ENCODE measurements at regions not wholly inside any gene's neighbourhood (a gene's known extent, or its start where the extent isn't known, plus 50 kb on each side); places are given as distances from the start of the nearest gene placed in this dataset.
"Not testable (repeated sequence)": the region's sequence is repeated elsewhere in the genome, so short reads cannot be mapped to it uniquely, and the experiment has no call there.

DNA sequence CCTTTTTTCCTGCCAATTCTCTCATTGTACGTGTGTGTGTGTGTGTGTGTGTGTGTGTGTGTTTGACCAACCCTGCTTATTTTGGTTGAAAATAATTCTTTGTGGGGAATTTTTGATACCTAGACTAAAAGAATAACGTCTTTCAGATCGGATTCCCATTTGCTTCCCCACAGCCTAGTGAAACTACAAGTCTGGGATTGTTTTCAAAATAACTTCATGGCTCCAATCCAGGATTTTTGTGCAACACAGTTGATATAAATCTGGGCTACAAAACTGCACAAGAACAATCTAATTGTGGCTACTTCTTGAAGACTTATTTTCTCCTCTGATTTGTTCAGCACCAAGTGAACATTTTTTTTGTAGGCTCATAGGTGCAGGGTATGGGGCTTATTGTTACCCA is 332.8 kb upstream of the MIR17HG start:
- DNase-seq (ENCODE audit: low read depth in 4 of 4, low spot score in 1 of 4) = no peak

DNA sequence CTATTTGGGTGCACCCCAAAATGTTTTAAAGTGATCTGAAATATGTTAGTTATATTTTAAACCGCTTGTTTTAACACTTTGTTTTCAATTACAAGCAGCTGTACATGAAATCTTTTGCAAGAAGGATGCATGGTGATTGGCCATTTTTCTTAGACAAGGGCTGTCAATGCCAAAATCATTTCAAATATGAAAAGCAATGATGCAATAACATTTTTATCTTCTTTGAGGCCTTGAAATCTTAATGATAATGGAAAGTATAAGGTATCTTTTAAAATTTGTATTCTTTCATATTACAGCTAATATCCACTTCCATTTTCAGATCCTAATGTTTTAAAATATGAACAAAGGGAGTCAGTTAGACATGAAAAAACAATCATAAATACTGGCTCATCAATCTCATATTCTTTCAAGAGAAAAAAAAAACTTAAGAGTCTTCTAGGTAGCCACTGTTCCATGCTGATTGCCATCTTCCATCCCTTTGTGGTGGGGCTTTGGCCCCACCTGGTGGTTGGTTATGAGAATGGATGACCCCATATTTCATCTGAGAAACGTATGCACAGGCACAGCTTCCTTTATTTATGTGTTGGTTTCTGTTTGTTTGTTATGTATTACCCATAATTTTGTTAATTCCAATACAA is 330.3 kb upstream of the MIR17HG start:
- DNase-seq (ENCODE audit: low read depth in 4 of 4, low spot score in 1 of 4) = no peak

DNA sequence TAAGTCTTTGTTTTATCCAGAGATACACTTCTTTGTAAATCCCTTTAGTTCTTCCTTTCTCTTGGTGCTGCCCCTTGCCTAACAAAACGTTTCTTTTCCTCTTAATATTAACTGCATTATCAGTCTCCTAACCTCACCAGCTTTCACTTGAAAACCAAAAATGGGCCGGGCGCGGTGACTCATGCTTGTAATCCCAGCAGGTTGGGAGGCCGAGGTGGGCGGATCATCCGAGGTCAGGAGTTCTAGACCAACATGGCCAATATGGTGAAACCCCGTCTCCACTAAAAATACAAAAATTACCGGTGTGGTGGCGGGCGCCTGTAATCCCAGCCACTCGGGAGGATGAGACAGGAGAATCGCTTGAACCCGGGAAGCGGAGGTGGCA is 329.8 kb upstream of the MIR17HG start:
- DNase-seq (ENCODE audit: low read depth in 4 of 4, low spot score in 1 of 4) = no peak

DNA sequence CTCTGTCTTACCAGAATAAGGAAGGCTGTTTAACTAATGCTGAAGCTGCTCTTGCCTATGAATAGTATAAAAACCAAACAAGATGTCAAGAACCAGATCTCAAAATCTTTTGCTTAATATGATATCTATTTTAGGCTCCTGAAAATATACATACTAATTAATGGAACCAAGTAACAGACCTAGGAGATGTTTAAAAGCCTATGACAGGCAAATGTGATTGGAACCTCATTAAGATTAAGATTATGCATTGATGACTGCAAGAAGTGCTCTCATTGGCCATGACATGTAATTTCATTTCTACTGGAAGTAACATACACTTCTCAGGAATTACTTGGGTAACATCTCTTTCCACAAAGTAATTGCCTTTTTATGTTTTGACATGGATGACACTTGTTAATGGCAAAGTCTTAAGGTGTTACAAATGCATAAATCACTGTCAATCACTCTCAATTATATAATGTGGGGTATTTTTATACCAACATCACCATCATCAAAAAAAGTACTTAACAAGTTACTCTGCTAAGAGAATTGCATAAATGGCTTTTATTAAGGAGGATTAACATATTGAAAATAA is 326.9 kb upstream of the MIR17HG start:
- DNase-seq (ENCODE audit: low read depth in 4 of 4, low spot score in 1 of 4) = no peak

DNA sequence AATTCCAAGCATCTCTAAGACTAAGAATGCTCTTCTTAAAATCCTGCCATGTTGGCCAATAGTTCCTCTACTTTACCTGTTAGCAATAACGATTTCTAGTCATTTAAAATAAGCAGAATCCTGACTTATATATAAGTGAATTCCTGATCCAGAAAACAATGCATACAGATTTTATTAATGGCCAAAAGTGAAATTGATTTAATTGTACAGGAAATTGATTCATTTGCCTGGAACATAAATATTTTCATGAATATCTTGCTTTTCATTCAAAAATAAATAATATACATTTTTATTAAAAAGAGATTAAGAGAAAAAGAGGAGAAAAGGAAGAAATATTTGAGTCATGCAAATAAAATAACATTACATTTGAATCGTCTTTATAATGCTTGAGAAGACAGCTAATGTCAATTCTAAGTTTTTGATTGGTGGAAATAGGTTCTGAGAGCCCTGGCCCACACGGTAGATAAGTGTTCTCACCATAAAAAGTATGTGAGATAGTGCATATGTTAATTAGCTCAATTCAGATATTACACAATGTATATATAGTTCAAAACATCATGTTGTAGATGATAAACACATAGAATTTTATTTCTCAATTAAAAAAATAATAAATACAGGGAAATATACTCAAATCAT is 323.2 kb upstream of the MIR17HG start:
- no peak for DNase-seq (ENCODE audit: low read depth in 4 of 4, low spot score in 1 of 4)

DNA sequence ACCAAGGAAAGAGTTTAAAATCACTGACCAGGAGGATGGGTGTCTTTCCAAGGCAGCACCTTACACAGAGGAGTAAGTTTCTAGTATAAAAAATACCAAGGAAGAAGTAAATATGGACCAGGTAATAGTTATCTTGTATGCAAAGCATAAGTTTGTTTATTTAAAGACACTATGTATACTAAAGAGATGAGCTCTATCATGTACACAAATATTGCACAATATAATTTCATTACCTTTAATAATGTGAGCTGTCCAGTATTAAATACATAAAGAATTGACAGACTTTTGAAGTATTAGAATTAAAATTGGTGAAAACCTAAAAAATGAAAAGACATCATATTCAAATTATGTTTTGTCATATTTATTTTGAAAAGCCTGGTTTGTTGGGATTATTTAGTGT is 322.0 kb upstream of the MIR17HG start:
- DNase-seq (ENCODE audit: low read depth in 4 of 4, low spot score in 1 of 4) = no peak

DNA sequence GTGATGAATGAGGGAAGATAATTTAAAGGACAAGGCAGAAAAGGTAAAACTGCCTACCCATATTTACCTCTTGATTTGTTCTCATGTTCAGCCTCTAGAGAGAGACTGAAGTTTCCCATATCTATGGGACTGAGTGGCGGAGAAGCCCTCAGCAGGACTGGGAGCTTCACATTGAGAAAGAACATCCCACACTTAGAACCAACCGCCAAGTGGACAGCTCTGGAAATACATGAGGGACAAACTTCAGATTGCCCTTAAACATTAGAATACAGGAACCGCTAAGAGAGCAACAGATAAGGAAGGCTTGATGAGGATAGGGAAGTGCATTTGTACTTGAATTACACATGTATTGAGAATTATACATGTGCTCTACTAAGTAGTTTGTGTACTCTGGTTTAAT is 316.0 kb upstream of the MIR17HG start:
- no peak for DNase-seq (ENCODE audit: low read depth in 4 of 4, low spot score in 1 of 4)

DNA sequence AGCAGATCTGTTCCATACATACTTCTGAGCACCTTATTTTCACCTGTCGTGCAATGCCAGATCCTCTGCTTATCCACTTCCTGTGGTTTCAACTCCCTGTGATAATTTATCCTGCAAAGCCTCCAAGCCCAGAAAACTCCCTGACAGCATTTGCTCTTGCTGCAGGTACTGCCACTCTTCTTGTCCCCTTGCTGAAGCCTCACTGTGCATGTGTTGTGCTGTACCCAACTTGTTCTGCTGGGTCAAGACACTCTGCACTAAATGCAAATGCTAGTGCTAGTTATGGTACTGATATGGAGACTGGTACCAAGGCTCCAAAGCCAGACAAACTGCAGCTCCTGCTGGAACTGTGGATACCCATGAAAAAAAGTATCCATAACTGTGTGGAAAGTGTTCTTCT is 315.4 kb upstream of the MIR17HG start:
- DNase-seq (ENCODE audit: low read depth in 4 of 4, low spot score in 1 of 4) = no peak

DNA sequence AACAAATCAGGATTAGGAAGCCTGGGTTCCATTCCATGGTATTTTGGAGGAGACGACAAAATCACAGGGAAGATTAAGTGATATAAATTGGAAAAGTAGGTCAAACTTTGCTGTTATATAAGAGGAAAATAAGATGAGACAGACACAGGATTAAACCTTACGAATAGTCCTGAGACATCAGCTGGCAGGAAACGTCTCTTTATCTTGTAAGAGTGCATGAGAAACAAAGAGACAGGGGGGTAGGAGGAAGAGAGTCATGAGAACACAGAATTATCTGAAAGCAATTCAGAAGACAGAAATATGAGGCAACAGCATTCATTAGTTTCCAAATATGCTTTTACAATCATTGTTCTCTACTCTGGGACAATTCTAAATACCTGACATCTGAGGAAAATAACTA is 310.6 kb upstream of the MIR17HG start:
- no peak for DNase-seq (ENCODE audit: low read depth in 4 of 4, low spot score in 1 of 4)

DNA sequence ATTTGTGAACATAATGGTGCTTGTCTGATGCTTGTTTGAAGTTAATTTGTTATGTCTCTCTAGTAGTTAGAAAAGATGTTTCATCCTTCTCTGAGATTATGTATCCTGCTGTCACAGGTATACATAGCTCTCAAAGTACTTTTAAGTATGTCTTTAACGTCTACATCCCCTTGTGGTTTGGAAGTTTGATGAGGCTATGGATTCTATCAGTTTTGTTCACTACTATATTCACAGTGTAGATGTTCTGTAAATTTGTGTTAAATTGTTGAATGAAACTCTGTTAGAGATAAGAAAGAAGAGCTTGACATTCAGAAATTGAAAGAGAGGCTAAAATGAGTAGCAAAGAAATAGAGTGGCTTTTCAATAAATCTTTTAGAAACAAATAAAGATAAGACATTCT is 304.6 kb upstream of the MIR17HG start:
- DNase-seq (ENCODE audit: low read depth in 4 of 4, low spot score in 1 of 4) = no peak

DNA sequence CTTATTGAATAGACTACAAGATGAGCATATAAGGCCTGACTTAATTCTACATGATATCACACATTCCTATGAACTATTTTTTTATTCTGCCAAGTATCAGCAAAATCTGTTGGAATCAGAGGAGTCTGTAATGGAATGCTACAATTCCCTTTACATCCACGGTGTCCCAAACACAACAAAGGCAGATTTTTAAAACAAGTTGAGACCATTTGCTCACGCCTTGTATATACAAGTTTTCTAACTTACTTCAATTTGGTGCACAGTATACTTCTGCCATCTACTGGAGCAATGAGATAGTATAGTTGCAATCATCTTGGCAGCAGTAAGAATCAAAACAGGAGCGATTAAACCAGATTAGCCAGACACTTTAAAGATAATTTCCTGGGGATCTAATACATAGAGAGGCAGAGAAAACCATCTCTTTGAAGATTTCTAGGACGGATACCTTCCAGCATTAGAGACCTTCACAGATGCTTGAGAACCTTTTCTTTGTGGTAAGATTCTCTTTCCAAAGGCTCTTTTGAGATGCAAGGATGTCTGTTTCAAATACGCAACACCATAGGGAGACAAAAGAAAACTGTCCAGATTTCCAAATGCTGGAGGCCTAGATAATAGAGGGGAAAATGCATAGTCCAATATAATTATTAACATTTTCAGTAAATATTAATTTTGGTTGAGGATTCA is 302.0 kb upstream of the MIR17HG start:
- DNase-seq (ENCODE audit: low read depth in 4 of 4, low spot score in 1 of 4) = no peak

DNA sequence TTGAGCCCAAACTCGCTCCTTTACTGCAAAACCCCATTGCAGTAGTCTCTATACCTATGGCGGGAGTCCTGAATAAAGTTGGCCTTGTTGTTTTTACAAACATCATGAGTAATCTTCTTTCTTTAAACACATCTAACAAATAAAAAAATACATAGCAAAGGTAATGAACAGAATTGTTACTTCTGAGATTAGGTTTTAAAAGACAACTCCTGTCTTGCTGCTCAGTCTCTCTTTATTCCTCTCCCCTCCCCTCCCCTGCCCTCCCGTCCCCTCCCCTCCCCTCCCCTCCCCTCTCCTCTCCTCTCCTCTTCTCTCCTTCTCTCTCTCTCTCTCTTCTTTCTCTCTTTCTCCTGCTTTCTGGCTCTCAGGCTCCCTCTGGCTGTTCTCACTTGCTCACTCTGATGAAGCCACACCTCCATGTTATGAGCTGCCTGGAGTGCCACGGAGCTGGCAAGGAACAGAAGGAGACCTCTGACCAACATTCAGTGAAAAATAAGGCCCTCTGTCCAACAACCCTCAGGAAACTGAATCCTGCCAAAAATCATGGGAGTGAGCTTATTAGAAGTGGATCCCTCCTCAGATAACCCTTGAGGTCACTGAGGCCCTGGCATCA is 300.7 kb upstream of the MIR17HG start:
- no peak for DNase-seq (ENCODE audit: low read depth in 4 of 4, low spot score in 1 of 4)

DNA sequence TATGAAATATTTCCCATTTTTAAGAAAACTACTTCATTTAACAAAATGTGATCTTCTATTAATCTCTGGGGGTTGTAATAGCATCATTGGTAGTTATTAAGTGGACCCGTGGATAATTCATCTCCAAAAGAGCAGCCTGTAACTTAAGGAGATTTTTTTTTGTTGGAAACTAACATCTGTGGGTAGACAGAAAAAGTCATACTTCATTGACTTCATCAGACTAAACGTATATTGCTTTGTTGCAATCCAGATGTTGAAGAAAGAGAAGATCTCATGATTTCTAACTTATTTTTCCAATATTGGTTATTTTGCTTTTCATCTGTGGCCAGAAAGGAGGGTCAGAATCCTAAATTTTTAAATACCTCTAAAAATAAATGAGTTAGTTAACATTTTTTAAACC is 296.5 kb upstream of the MIR17HG start:
- DNase-seq (ENCODE audit: low read depth in 4 of 4, low spot score in 1 of 4) = no peak

DNA sequence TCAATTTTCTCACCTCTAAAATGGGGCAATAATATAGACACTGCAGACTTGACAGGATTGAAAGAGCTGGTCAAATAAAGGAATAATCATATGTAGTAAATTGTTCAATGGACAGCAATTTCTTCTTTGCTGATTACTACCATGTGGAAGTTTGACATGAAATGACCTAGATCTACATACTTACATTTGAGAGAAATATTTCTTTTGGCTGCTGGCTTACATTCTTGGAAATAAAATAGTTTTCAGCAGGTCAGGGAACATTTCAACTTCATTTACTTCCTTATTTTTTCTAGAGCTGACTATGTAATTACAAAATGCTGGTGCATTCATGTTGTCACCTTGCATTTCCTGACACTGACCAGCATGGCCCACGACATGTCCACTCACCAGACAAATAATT is 294.6 kb upstream of the MIR17HG start:
- no peak for DNase-seq (ENCODE audit: low read depth in 4 of 4, low spot score in 1 of 4)

DNA sequence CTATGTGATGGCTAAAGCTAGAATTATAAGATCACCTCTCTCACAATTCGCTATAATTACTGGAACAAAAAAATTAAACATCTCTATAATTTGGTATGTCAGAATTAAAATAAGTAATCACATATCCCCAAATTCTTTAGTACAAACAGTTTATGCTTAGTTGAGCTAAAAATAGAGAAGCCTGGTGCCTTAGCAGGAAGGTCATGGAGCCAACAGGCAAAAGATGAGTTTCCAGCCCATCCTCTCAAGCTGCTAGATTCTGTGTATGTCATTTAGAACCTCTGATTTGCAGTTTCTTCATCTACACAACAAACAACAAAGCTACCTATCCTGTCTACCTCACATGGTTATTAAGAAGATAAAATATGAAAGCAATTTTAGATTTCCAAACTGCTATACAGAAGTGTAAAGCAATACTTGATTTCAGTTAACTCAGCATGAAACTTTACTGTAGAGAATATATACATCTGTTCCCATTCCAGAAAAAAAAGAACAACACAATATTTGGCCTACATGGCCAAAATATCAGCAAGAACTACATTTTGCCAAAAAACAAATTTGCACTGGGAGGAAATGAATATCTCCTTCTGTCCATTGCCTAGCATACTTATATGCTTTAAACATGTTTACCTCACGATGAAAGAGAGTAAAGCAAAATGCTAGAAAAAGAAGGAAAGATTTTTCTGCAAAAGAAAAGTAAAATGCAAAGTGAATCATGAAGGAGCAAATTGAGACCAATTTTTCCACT is 294.0 kb upstream of the MIR17HG start:
- no peak for DNase-seq (ENCODE audit: low read depth in 4 of 4, low spot score in 1 of 4)

DNA sequence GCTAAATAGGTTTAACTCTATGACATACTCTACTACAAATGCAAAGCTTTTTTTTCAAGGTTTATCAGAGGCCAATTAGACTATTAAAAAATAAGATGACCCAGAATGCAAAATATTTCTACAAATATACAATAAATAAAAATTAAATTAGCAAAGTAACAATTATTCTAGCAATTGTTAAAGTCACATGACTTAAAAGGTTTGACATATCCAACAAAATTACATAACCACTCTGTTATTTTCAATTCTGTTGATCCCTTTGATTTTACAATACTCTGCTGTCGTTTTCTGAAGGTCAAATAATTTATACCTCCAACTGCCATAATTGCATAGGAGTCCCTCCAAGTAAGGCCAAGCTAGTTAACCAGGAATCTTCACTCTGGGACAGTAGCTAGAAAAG is 292.6 kb upstream of the MIR17HG start:
- DNase-seq (ENCODE audit: low read depth in 4 of 4, low spot score in 1 of 4) = no peak

DNA sequence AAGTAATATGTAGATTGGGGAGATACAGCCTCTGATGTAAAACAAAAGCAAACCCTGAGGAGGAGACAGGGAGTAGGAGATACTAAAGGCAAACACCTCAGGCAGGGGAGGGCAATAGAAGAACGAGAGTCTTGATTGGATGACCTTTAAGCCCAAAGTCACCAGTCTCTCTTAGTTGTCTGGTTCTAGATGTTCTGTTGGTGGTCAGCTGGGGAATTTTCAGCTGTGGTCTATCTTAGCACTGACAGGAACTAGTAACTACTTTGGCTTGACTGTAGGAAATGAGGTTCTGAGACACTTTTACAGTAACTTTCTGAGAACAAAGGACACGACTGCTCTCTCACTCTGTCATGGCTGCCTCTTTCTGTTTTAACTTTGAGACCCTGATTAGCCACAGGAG is 290.7 kb upstream of the MIR17HG start:
- no peak for DNase-seq (ENCODE audit: low read depth in 4 of 4, low spot score in 1 of 4)

DNA sequence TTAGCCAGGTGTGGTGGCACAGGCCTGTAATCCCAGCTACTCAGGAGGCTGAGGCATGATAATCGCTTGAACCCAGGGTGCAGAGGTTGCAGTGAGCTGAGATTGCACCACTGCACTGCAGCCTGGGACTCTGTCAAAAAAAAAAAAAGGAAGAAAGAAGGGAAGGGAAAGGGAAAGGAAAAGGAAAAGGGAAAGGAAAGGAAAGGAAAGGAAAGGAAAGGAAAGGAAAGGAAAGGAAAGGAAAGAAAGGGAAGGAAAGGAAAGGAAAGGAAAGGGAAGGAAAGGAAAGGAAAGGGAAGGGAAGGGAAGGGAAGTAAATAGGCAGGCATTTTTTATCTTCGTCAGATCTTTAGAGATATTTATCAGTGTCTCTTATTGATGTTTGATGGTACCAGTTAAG is 290.0 kb upstream of the MIR17HG start:
- not testable (repeated sequence) for DNase-seq (ENCODE audit: low read depth in 4 of 4, low spot score in 1 of 4)

DNA sequence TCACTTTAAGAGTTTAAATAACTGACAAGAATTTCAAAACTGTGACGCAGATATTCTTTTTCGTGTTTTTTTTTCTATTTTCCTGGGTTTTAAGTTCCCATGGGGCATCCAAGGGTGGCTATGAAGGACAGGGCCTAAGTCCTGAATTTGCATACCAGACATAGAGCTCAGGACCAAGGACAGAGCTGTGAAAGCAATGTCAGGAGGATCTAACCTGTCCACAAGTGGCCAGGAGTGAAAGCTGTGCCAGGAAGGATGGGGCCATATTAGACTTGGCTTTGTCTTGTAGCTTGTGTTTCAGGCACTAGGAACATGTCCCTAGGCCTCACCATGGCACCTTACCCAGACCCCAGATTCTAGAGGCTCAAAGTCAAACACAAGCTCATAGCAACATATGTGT is 289.4 kb upstream of the MIR17HG start:
- no peak for DNase-seq (ENCODE audit: low read depth in 4 of 4, low spot score in 1 of 4)

DNA sequence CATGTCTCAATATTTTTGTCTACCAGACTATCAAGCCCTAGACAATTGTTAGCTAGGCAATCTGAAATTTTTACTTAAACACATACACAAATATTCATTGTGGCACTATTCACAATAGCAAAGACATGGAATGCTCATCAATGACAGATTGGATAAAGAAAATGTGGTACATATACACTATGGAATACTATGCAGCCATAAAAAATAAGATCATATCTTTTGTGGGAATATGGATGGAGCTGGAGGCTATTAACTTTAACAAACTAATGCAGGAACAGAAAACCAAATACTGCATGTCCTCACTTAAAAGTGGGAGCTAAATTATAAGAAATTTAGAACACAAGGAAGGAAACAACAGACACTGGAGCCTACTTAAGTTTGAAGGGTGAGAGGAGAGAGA is 288.6 kb upstream of the MIR17HG start:
- no peak for DNase-seq (ENCODE audit: low read depth in 4 of 4, low spot score in 1 of 4)

DNA sequence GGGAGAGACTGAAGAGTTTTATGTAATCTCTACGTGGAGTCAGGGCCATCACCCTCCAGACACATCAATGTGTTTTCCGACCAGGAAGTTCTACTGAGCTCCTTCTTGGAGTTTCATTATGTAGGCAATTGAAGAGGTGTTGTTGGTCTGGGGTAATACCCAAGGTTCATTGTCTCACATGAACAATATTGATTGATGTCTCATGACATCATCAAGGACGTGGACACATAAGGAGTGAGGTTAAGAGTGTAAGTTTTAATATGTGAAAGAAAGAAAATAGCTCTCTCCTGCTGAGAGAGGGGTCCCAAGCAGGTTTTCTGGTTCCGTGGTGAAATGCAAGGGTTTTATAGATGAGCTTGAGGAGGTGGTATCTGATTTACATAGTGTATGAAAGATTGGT is 280.7 kb upstream of the MIR17HG start:
- DNase-seq (ENCODE audit: low read depth in 4 of 4, low spot score in 1 of 4) = no peak
